K562 (cell line): ENCODE measurements at regions not wholly inside any gene's neighbourhood (a gene's known extent, or its start where the extent isn't known, plus 50 kb on each side); places are given as distances from the start of the nearest gene placed in this dataset.
A peak's percentile ranks its signal among the peaks of the same experiment; 100 is the strongest.

Experiments
- ATAC-seq: fragments of 200-7000 bp; cut with Tn5 transposase; 3 replicates; pipeline ENCODE4 v1.9.1; 2020; ENCODE audit warnings: moderate library complexity
- BruUV-seq: library from RNA; stranded (reverse); fragments of 400-500 nt; replicated peaks from 2 replicates; lab custom pipeline; 2021; lab: Mats Ljungman, UMichigan
- CTCF ChIA-PET: fragments of 300-600 bp; formaldehyde crosslinking; extraction: SDS; loops from one replicate; lab custom pipeline; 2021; ENCODE audit warnings: low intra/inter-chr PET ratio; lab: Yijun Ruan, JAX
- POLR2A ChIA-PET: fragments of 300-600, 350-650 bp; sonication (Branson Sonifier 250); formaldehyde crosslinking; extraction: SDS; loops from one replicate; lab custom pipeline; 2021; ENCODE audit warnings: antibody characterized with exemption, inconsistent platforms; lab: Yijun Ruan, JAX
- DNase-seq, 4 experiments: peaks; one replicate each; pipeline versions ENCODE4 v3.0.0 to v3.0.0-alpha.2; 2011 to 2018; ENCODE audit warnings: low spot score in 3 of 4, mixed read lengths in 3 of 4; ENCODE audit errors: extremely low read depth in 1 of 4
- FAIRE-seq: peaks from 2 replicates; lab custom pipeline; 2011; peaks lifted over from hg19 to GRCh38; lab: Jason Lieb, UNC
- H2AFZ ChIP-seq: 2 replicates; pipeline ENCODE4 v1.6.0; 2011; ENCODE audit warnings: low read depth, low read length, control low read depth, inconsistent platforms
- H3K27ac ChIP-seq: fragments of 200-600 bp; 3 replicates; pipeline ENCODE4 v1.8.0; 2011; ENCODE audit warnings: low read depth, mild to moderate bottlenecking, control low read depth, inconsistent platforms, low read length, moderate library complexity, mixed read lengths; ENCODE audit errors: extremely low read depth
- H3K27me3 ChIP-seq, 2 experiments: fragments of 300-600 bp in 1 of 2; 2 replicates in 1 of 2; 3 replicates in 1 of 2; pipeline versions ENCODE4 v1.6.0 to v1.8.0; 2011; ENCODE audit warnings: inconsistent platforms in 2 of 2, low read length in 2 of 2, mild to moderate bottlenecking in 1 of 2, mixed read lengths in 1 of 2, moderate library complexity in 1 of 2; ENCODE audit not compliant: control insufficient read depth in 2 of 2, insufficient read depth in 2 of 2
- H3K36me3 ChIP-seq: fragments of 300-600 bp; 3 replicates; pipeline ENCODE4 v1.8.0; 2011; ENCODE audit warnings: mild to moderate bottlenecking, low read length, inconsistent platforms; ENCODE audit not compliant: control insufficient read depth, insufficient read depth
- H3K4me1 ChIP-seq, 2 experiments: fragments of 200-600 bp in 1 of 2; replicated peaks in 1 of 2; 2 replicates in 1 of 2; 3 replicates in 1 of 2; pipeline versions ENCODE4 v1.5.1 to v1.8.0; 2011; ENCODE audit warnings: inconsistent platforms in 2 of 2, low read length in 2 of 2, mild to moderate bottlenecking in 1 of 2, mixed read lengths in 1 of 2, moderate library complexity in 1 of 2; ENCODE audit not compliant: control insufficient read depth in 2 of 2, insufficient read depth in 2 of 2
- H3K4me2 ChIP-seq: 2 replicates; pipeline ENCODE4 v1.6.1; 2011; ENCODE audit warnings: low read length, control low read depth, inconsistent platforms, mixed read lengths; ENCODE audit not compliant: insufficient read depth
- H3K4me3 ChIP-seq: fragments of 200-600 bp; sonication (generic), shearing (Covaris generic); 2 replicates; pipeline ENCODE4 v1.5.1; 2016; ENCODE audit warnings: control low read depth, inconsistent platforms
- H3K79me2 ChIP-seq: fragments of 200-600 bp; 3 replicates; pipeline ENCODE4 v1.8.0; 2011; ENCODE audit warnings: low read length, inconsistent platforms; ENCODE audit not compliant: control insufficient read depth, insufficient read depth
- H3K9ac ChIP-seq, 2 experiments: 2 replicates each; pipeline versions ENCODE4 v1.6.0 to v1.6.1; 2011; ENCODE audit warnings: low read depth in 2 of 2, low read length in 2 of 2, control low read depth in 1 of 2, inconsistent platforms in 1 of 2, mild to moderate bottlenecking in 1 of 2, mixed read lengths in 1 of 2; ENCODE audit not compliant: insufficient read depth in 1 of 2
- H3K9me1 ChIP-seq: one replicate; pipeline ENCODE4 v1.6.0; 2011; ENCODE audit warnings: inconsistent platforms, mild to moderate bottlenecking, low read length, moderate library complexity; ENCODE audit not compliant: control insufficient read depth, insufficient read depth
- H3K9me3 ChIP-seq: replicated peaks from 2 replicates; pipeline ENCODE4 v1.5.1; 2011; ENCODE audit warnings: low read depth, low read length, inconsistent platforms; ENCODE audit not compliant: control insufficient read depth, insufficient read depth
- H4K20me1 ChIP-seq: replicated peaks from 2 replicates; pipeline ENCODE4 v1.6.1; 2011; ENCODE audit warnings: low read length, inconsistent platforms, mixed read lengths; ENCODE audit not compliant: control insufficient read depth, insufficient read depth
- HDAC3 ChIP-seq: fragments of 450-650 bp; IDR thresholded peaks from 2 replicates; pipeline ENCODE4 v1.6.1; 2018; ENCODE audit warnings: borderline replicate concordance, mild to moderate bottlenecking, moderate library complexity; ENCODE audit not compliant: partially characterized antibody
- HNRNPLL ChIP-seq: fragments of 200-400 bp; formaldehyde crosslinking; IDR thresholded peaks from 2 replicates; pipeline ENCODE4 v1.6.1; 2017; ENCODE audit warnings: low read length, low read depth, mild to moderate bottlenecking; ENCODE audit not compliant: poor library complexity, severe bottlenecking
- RB1 ChIP-seq: fragments of 450-650 bp; IDR thresholded peaks from 2 replicates; pipeline ENCODE4 v1.6.1; 2017; ENCODE audit warnings: low read depth, mild to moderate bottlenecking
- WGBS: fragments of 100-300 bp; shearing (Covaris generic); methylation state at CpG from one replicate; pipeline ENCODE4 v1.1.6; 2016; ENCODE audit warnings: low coverage, mixed read lengths; ENCODE audit not compliant: insufficient coverage; ENCODE audit errors: missing lambda C conversion rate; 5-methylcytosine and 5-hydroxymethylcytosine counted together
- in situ Hi-C: fragments of 300-500 bp; cut with MboI; formaldehyde crosslinking; loops from 4 replicates; pipeline ENCODE4 v1.15.0; 2018; ENCODE audit warnings: inconsistent platforms, mixed read lengths
- intact Hi-C: fragments of 100-400 bp; cut with micrococcal nuclease; formaldehyde crosslinking; loops from 2 replicates; pipeline ENCODE4 v1.14.2; 2022
- TF ChIP-seq, protein P1 (sequence below): fragments of 250-450 bp; sonication (Bioruptor Pico); IDR thresholded peaks from 2 replicates; pipeline ENCODE4 v1.5.0; 2020; ENCODE audit warnings: mild to moderate bottlenecking
- TF ChIP-seq, protein P2 (sequence below), 3 experiments: fragments of 200-800 bp in 1 of 3; fragments of 250-450 bp in 1 of 3; fragments of 450-650 bp in 1 of 3; sonication (Bioruptor Pico) in 1 of 3; sonication (Bioruptor generic) in 1 of 3; formaldehyde crosslinking in 1 of 3; IDR thresholded peaks; 2 replicates each; pipeline versions ENCODE4 v1.6.1 to v1.8.0; 2016 to 2022; ENCODE audit warnings: mild to moderate bottlenecking in 2 of 3, missing genetic modification characterization in 2 of 3, missing compliant biosample characterization in 1 of 3, moderate library complexity in 1 of 3
- TF ChIP-seq, protein P3 (sequence below): fragments of 250-450 bp; sonication (Bioruptor Pico); IDR thresholded peaks from 2 replicates; pipeline ENCODE4 v1.4.0; 2020; ENCODE audit warnings: mild to moderate bottlenecking, moderate library complexity
- TF ChIP-seq, protein P4 (sequence below), 2 experiments: fragments of 450-650 bp in 1 of 2; sonication (generic) in 1 of 2; formaldehyde crosslinking in 1 of 2; IDR thresholded peaks in 1 of 2; conservative IDR thresholded peaks in 1 of 2; 2 replicates each; pipeline versions ENCODE4 v1.6.1 to v1.8.1; 2016 to 2023; ENCODE audit warnings: mild to moderate bottlenecking in 2 of 2, moderate library complexity in 2 of 2, inconsistent platforms in 1 of 2, missing genetic modification reagents in 1 of 2
- TF ChIP-seq, protein P5 (sequence below): fragments of 450-650 bp; formaldehyde crosslinking; IDR thresholded peaks from 2 replicates; pipeline ENCODE4 v1.4.0; 2020; ENCODE audit warnings: mild to moderate bottlenecking, mixed read lengths

DNA sequence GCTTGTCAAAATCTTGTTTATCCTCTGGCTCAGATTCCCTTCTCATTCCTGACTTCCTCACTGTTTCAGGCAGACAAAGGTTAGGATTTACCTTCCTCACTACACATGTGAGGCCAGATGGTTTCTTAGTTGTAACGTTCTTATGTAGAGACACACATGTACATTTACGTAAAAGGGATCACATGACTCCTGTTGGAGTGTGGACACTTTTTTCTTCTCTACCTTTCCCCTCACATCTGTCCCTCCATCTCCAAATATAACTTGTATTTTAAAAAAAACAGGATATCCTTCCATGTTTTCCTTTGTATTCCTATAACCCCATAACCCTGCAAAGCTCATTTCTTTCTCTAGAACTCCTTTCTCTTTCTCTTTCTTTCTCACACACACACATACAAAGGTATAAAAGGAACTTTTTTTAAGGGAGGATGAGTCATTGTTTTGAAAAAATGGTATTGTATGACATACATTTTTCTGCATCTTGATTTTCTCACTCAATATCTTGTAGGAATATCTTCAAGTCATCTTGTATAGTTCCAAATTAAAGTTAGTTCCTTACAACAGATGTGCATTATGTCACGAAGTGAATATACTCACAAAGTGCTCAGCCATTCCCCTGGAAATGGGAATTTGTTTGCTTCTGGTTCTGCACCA is 78.2 kb upstream of the SULF2 start:
- Histone ChIP-seq H3K9me3 (no peaks in the 10 kb centered on the region), H3K4me2 (no peak overlapping the region)
- CTCF ChIA-PET: no interaction called here
- TF ChIP-seq RB1 (no peak), HNRNPLL (no peak), HDAC3 (no peak)
- TF ChIP-seq, protein P1, sequence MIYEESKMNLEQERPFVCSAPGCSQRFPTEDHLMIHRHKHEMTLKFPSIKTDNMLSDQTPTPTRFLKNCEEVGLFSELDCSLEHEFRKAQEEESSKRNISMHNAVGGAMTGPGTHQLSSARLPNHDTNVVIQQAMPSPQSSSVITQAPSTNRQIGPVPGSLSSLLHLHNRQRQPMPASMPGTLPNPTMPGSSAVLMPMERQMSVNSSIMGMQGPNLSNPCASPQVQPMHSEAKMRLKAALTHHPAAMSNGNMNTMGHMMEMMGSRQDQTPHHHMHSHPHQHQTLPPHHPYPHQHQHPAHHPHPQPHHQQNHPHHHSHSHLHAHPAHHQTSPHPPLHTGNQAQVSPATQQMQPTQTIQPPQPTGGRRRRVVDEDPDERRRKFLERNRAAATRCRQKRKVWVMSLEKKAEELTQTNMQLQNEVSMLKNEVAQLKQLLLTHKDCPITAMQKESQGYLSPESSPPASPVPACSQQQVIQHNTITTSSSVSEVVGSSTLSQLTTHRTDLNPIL: no peak
- TF ChIP-seq, protein P2, sequence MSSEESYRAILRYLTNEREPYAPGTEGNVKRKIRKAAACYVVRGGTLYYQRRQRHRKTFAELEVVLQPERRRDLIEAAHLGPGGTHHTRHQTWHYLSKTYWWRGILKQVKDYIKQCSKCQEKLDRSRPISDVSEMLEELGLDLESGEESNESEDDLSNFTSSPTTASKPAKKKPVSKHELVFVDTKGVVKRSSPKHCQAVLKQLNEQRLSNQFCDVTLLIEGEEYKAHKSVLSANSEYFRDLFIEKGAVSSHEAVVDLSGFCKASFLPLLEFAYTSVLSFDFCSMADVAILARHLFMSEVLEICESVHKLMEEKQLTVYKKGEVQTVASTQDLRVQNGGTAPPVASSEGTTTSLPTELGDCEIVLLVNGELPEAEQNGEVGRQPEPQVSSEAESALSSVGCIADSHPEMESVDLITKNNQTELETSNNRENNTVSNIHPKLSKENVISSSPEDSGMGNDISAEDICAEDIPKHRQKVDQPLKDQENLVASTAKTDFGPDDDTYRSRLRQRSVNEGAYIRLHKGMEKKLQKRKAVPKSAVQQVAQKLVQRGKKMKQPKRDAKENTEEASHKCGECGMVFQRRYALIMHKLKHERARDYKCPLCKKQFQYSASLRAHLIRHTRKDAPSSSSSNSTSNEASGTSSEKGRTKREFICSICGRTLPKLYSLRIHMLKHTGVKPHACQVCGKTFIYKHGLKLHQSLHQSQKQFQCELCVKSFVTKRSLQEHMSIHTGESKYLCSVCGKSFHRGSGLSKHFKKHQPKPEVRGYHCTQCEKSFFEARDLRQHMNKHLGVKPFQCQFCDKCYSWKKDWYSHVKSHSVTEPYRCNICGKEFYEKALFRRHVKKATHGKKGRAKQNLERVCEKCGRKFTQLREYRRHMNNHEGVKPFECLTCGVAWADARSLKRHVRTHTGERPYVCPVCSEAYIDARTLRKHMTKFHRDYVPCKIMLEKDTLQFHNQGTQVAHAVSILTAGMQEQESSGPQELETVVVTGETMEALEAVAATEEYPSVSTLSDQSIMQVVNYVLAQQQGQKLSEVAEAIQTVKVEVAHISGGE (CRISPR knock-in tag; IDR thresholded peaks at IDR 0.05): peak in 1 of 3 experiments; percentile 17; a peak in 1 of 6 replicates
- TF ChIP-seq, protein P3, sequence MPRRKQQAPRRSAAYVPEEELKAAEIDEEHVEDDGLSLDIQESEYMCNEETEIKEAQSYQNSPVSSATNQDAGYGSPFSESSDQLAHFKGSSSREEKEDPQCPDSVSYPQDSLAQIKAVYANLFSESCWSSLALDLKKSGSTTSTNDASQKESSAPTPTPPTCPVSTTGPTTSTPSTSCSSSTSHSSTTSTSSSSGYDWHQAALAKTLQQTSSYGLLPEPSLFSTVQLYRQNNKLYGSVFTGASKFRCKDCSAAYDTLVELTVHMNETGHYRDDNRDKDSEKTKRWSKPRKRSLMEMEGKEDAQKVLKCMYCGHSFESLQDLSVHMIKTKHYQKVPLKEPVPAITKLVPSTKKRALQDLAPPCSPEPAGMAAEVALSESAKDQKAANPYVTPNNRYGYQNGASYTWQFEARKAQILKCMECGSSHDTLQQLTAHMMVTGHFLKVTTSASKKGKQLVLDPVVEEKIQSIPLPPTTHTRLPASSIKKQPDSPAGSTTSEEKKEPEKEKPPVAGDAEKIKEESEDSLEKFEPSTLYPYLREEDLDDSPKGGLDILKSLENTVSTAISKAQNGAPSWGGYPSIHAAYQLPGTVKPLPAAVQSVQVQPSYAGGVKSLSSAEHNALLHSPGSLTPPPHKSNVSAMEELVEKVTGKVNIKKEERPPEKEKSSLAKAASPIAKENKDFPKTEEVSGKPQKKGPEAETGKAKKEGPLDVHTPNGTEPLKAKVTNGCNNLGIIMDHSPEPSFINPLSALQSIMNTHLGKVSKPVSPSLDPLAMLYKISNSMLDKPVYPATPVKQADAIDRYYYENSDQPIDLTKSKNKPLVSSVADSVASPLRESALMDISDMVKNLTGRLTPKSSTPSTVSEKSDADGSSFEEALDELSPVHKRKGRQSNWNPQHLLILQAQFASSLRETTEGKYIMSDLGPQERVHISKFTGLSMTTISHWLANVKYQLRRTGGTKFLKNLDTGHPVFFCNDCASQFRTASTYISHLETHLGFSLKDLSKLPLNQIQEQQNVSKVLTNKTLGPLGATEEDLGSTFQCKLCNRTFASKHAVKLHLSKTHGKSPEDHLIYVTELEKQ (CRISPR knock-in tag): no peak
- TF ChIP-seq, protein P4, sequence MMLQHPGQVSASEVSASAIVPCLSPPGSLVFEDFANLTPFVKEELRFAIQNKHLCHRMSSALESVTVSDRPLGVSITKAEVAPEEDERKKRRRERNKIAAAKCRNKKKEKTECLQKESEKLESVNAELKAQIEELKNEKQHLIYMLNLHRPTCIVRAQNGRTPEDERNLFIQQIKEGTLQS (IDR thresholded peaks at IDR 0.05): peak; percentile 39; the same call in 1 of the 2 replicates
- TF ChIP-seq, protein P4 (CRISPR knock-in tag; conservative IDR thresholded peaks at IDR 0.05): no peak
- TF ChIP-seq, protein P5, sequence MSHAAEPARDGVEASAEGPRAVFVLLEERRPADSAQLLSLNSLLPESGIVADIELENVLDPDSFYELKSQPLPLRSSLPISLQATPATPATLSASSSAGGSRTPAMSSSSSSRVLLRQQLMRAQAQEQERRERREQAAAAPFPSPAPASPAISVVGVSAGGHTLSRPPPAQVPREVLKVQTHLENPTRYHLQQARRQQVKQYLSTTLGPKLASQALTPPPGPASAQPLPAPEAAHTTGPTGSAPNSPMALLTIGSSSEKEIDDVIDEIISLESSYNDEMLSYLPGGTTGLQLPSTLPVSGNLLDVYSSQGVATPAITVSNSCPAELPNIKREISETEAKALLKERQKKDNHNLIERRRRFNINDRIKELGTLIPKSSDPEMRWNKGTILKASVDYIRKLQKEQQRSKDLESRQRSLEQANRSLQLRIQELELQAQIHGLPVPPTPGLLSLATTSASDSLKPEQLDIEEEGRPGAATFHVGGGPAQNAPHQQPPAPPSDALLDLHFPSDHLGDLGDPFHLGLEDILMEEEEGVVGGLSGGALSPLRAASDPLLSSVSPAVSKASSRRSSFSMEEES (CRISPR knock-in tag): peak; percentile 63
- TF ChIP-seq, all 486 proteins: peak for 3
- intact Hi-C loops: no loop called here
- H4K20me1 ChIP-seq: no peaks in the 10 kb centered on the region
- no peak overlapping the region for H3K4me3 ChIP-seq
- no TSS peak for BruUV-seq
- POLR2A ChIA-PET: no interaction called here
- peaks cover 9 to 39% of the 10 kb centered on the region in 2 experiments for H3K27me3 ChIP-seq
- in situ Hi-C loops: no loop called here
- no peak overlapping the region for H3K27ac ChIP-seq
- peaks cover 3% of the 10 kb centered on the region for H3K9me1 ChIP-seq
- ATAC-seq (no peak), DNase-seq (no peak), FAIRE-seq (no peak)
- H3K9ac ChIP-seq: no peak overlapping the region
- H3K4me1 ChIP-seq: no peaks in the 10 kb centered on the region
- H3K36me3 ChIP-seq: no peaks in the 10 kb centered on the region
- WGBS: 0% methylated on average over 3 of the region's 3 CpGs
- H3K79me2 ChIP-seq: no peaks in the 10 kb centered on the region
- no peak overlapping the region for H2AFZ ChIP-seq
